ENCODE measurements at regions not wholly inside any gene's neighbourhood (a gene's known extent, or its start where the extent isn't known, plus 50 kb on each side); places are given as distances from the start of the nearest gene placed in this dataset.
"Not testable (repeated sequence)": the region's sequence is repeated elsewhere in the genome, so short reads cannot be mapped to it uniquely, and the experiment has no call there.

GRCh38 chr2:13522917-13523821, 806.4 kb downstream of the TRIB2 start:
- H3K4me3 Mint-ChIP-seq: no peak overlapping the region
- peaks cover 8% of the 10 kb centered on the region for H3K9me3 Mint-ChIP-seq
- no peaks in the 10 kb centered on the region for H3K36me3 Mint-ChIP-seq (ENCODE audit: low read depth)
- H3K4me1 Mint-ChIP-seq (ENCODE audit: low read depth): no peaks in the 10 kb centered on the region
- H3K27ac Mint-ChIP-seq: no peak overlapping the region
- no peaks in the 10 kb centered on the region for H3K27me3 Mint-ChIP-seq

GRCh38 chr2:13524492-13524891, 807.8 kb downstream of the TRIB2 start:
- Mint-ChIP-seq H3K4me3 (no peak overlapping the region), H3K27me3 (no peaks in the 10 kb centered on the region), H3K4me1 (ENCODE audit: low read depth) (no peaks in the 10 kb centered on the region), H3K9me3 (peaks cover 8% of the 10 kb centered on the region), H3K36me3 (ENCODE audit: low read depth) (no peaks in the 10 kb centered on the region), H3K27ac (no peak overlapping the region)

GRCh38 chr2:13531735-13532410, 815.1 kb downstream of the TRIB2 start:
- H3K27me3 Mint-ChIP-seq; H3K9me3 Mint-ChIP-seq; H3K36me3 Mint-ChIP-seq (ENCODE audit: low read depth); H3K27ac Mint-ChIP-seq; H3K4me1 Mint-ChIP-seq (ENCODE audit: low read depth); H3K4me3 Mint-ChIP-seq: not testable (repeated sequence)

- not testable (repeated sequence) for H3K4me1 Mint-ChIP-seq (ENCODE audit: low read depth); H3K9me3 Mint-ChIP-seq; H3K27ac Mint-ChIP-seq; H3K4me3 Mint-ChIP-seq; H3K27me3 Mint-ChIP-seq; H3K36me3 Mint-ChIP-seq (ENCODE audit: low read depth)
Measured at GRCh38 chr2:13532781-13533523, 816.2 kb downstream of the TRIB2 start.

- H3K36me3 Mint-ChIP-seq (ENCODE audit: low read depth): no peaks in the 10 kb centered on the region
- no peaks in the 10 kb centered on the region for H3K4me1 Mint-ChIP-seq (ENCODE audit: low read depth)
- no peak overlapping the region for H3K4me3 Mint-ChIP-seq
- peaks cover 3% of the 10 kb centered on the region for H3K9me3 Mint-ChIP-seq
- no peaks in the 10 kb centered on the region for H3K27me3 Mint-ChIP-seq
- H3K27ac Mint-ChIP-seq: no peak overlapping the region
Measured at GRCh38 chr2:13533524-13533922, 816.8 kb downstream of the TRIB2 start.

- Mint-ChIP-seq H3K9me3 (peaks cover 3% of the 10 kb centered on the region), H3K36me3 (ENCODE audit: low read depth) (no peaks in the 10 kb centered on the region), H3K4me3 (no peak overlapping the region), H3K4me1 (ENCODE audit: low read depth) (no peaks in the 10 kb centered on the region), H3K27ac (no peak overlapping the region), H3K27me3 (no peaks in the 10 kb centered on the region)
Measured at GRCh38 chr2:13536941-13537340, 820.2 kb downstream of the TRIB2 start.

- H3K27ac Mint-ChIP-seq: no peak overlapping the region
- no peaks in the 10 kb centered on the region for H3K27me3 Mint-ChIP-seq
- no peak overlapping the region for H3K4me3 Mint-ChIP-seq
- no peaks in the 10 kb centered on the region for H3K36me3 Mint-ChIP-seq (ENCODE audit: low read depth)
- no peaks in the 10 kb centered on the region for H3K9me3 Mint-ChIP-seq
- no peaks in the 10 kb centered on the region for H3K4me1 Mint-ChIP-seq (ENCODE audit: low read depth)
Measured at GRCh38 chr2:13537771-13538349, 821.1 kb downstream of the TRIB2 start.

GRCh38 chr2:13539296-13539695, 822.6 kb downstream of the TRIB2 start:
- Mint-ChIP-seq H3K36me3 (ENCODE audit: low read depth) (no peaks in the 10 kb centered on the region), H3K27me3 (no peaks in the 10 kb centered on the region), H3K4me3 (no peak overlapping the region), H3K9me3 (no peaks in the 10 kb centered on the region), H3K27ac (no peak overlapping the region), H3K4me1 (ENCODE audit: low read depth) (no peaks in the 10 kb centered on the region)

- Mint-ChIP-seq H3K36me3 (ENCODE audit: low read depth) (no peaks in the 10 kb centered on the region), H3K4me1 (ENCODE audit: low read depth) (no peaks in the 10 kb centered on the region), H3K4me3 (no peak overlapping the region), H3K27ac (no peak overlapping the region), H3K9me3 (peaks cover 3% of the 10 kb centered on the region), H3K27me3 (no peaks in the 10 kb centered on the region)
Measured at GRCh38 chr2:13542061-13542460, 825.3 kb downstream of the TRIB2 start.

- Mint-ChIP-seq H3K4me3 (no peak overlapping the region), H3K9me3 (peaks cover 3% of the 10 kb centered on the region), H3K4me1 (ENCODE audit: low read depth) (no peaks in the 10 kb centered on the region), H3K27ac (no peak overlapping the region), H3K36me3 (ENCODE audit: low read depth) (no peaks in the 10 kb centered on the region), H3K27me3 (no peaks in the 10 kb centered on the region)
Measured at GRCh38 chr2:13542642-13543041, 825.9 kb downstream of the TRIB2 start.

GRCh38 chr2:13543550-13543949, 826.8 kb downstream of the TRIB2 start:
- Mint-ChIP-seq H3K9me3 (peaks cover 3% of the 10 kb centered on the region), H3K36me3 (ENCODE audit: low read depth) (no peaks in the 10 kb centered on the region), H3K27ac (no peak overlapping the region), H3K27me3 (no peaks in the 10 kb centered on the region), H3K4me3 (no peak overlapping the region), H3K4me1 (ENCODE audit: low read depth) (no peaks in the 10 kb centered on the region)

GRCh38 chr2:13545320-13545719, 828.6 kb downstream of the TRIB2 start:
- Mint-ChIP-seq H3K27me3 (no peaks in the 10 kb centered on the region), H3K4me3 (no peak overlapping the region), H3K9me3 (peaks cover 3% of the 10 kb centered on the region), H3K27ac (no peak overlapping the region), H3K36me3 (ENCODE audit: low read depth) (no peaks in the 10 kb centered on the region), H3K4me1 (ENCODE audit: low read depth) (no peaks in the 10 kb centered on the region)

- Mint-ChIP-seq H3K4me3 (no peak overlapping the region), H3K27ac (no peak overlapping the region), H3K4me1 (ENCODE audit: low read depth) (no peaks in the 10 kb centered on the region), H3K27me3 (no peaks in the 10 kb centered on the region), H3K9me3 (peaks cover 6% of the 10 kb centered on the region), H3K36me3 (ENCODE audit: low read depth) (no peaks in the 10 kb centered on the region)
Measured at GRCh38 chr2:13546131-13546530, 829.4 kb downstream of the TRIB2 start.

- Mint-ChIP-seq H3K4me3 (no peak overlapping the region), H3K27me3 (no peaks in the 10 kb centered on the region), H3K36me3 (ENCODE audit: low read depth) (no peaks in the 10 kb centered on the region), H3K27ac (no peak overlapping the region), H3K4me1 (ENCODE audit: low read depth) (no peaks in the 10 kb centered on the region), H3K9me3 (peaks cover 27% of the 10 kb centered on the region)
Measured at GRCh38 chr2:13550285-13551231, 833.8 kb downstream of the TRIB2 start.

Measured in stimulated activated naive CD8-positive, alpha-beta T cell treated with anti-CD3 and anti-CD28 coated beads, Interleukin-15, Interleukin-2, amounts not matched to agents 100 ng/mL and 50 ng/mL, for 24 hours (primary cell).